Stimulated activated CD4-positive, alpha-beta T cell treated with anti-CD3 and anti-CD28 coated beads, Interleukin-1b, Interleukin-23, amount 100 ng/mL, for 48 hours (primary cell): ENCODE measurements at regions not wholly inside any gene's neighbourhood (a gene's known extent, or its start where the extent isn't known, plus 50 kb on each side); places are given as distances from the start of the nearest gene placed in this dataset.
"Not testable (repeated sequence)": the region's sequence is repeated elsewhere in the genome, so short reads cannot be mapped to it uniquely, and the experiment has no call there.

Experiments
- DNase-seq: peaks from one replicate; pipeline ENCODE4 v3.0.0-alpha.2; 2020

DNA sequence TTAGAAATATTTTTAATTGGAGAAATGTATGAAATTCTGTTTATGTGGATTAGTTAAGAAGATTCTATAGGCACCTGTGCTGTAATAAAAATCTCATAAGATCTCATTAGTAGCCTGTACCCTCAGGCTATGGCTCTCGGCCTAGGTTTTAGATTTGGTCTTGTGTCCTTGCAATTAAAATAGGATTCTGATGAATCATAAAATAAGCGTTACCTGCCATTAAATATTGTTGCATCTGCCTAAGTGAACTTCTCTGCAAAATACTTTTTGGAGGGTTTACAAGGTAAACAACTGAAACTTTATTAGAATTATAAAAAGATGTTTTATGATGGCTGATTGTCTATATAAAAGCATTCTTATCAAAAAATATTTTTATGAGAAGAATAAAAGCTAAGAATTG lies 804.1 kb upstream of the ANO3 start:
- no peak for DNase-seq

DNA sequence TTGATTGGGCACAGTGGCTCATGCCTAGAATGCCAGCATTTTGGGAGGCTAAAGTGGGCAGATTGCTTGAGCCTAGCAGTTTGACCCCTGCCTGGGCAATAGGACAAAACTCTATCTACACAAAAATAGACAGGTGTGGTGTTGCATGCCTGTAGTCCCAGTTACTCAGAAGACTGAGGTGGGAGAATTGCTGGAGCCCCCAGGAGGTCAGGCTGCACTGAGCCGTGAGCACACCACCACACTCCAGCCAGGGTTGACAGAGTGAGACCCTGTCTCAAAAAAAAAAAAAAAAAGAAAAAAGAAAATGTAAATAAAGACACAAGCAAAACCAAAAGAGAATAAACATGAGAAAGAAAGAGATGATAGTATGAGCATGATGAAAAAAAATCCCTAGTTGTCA lies 802.4 kb upstream of the ANO3 start:
- no peak for DNase-seq

GRCh38 chr11:25535467-25536272 lies 796.3 kb upstream of the ANO3 start:
- DNase-seq = no peak

- no peak for DNase-seq
These were observed 795.6 kb upstream of the ANO3 start for GRCh38 chr11:25536289-25536688.

- DNase-seq = no peak
These were observed 794.5 kb upstream of the ANO3 start for GRCh38 chr11:25537393-25537792.

DNA sequence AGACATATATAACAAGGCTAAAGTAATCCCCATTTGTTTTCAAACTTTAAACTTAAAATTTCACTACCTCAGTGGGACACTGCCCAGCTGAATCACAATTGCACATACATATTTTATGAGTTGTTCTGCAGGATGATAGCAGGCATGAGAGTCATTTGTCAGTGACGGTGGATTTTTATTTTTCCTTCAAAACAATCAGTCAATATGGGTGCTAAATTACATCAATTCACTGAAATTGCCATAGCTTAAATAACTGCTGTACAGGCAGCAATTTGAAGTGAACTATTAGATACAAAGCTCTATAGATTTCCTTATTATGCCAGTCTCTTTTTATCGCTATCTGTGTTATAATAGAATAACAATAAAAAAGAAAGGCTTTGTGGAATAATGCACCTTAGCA lies 784.6 kb upstream of the ANO3 start:
- no peak for DNase-seq

DNA sequence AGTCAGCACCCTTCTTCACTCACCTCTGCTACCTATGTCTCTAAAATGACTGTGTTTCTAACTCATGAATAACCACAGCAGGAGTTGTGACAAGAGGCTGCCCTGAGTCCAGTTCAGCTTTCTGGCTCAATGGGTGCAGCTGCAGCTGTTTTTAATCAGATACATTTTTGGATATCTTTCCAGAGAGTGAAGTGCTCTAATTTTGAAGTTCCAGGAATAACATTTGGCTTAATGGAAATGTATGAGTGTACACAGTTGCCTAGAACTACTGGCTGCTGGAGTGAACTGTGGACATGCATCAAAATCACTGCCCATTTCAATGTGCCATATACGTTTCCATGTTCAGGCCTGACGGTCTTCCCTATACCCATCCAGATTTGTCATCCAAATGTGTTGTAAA lies 769.5 kb upstream of the ANO3 start:
- DNase-seq = no peak

DNA sequence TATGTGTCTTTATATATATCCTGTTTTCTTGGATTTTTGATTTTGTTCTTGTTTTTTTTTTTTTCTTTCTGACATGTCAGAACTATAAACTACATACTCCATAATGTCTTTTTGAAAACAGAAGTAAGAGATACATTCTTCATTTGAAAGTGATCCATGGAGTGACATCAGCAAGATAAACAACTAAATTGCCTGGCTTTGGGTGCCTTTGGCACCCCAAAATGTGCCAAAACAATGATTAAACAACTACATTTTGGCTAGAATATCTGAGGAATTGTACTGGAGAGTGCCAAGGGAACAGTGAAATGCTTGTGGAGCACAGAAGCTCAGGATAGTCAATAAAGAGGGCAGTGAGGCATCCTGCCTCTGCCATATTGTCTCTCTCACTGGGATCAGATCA lies 766.1 kb upstream of the ANO3 start:
- DNase-seq = no peak

DNA sequence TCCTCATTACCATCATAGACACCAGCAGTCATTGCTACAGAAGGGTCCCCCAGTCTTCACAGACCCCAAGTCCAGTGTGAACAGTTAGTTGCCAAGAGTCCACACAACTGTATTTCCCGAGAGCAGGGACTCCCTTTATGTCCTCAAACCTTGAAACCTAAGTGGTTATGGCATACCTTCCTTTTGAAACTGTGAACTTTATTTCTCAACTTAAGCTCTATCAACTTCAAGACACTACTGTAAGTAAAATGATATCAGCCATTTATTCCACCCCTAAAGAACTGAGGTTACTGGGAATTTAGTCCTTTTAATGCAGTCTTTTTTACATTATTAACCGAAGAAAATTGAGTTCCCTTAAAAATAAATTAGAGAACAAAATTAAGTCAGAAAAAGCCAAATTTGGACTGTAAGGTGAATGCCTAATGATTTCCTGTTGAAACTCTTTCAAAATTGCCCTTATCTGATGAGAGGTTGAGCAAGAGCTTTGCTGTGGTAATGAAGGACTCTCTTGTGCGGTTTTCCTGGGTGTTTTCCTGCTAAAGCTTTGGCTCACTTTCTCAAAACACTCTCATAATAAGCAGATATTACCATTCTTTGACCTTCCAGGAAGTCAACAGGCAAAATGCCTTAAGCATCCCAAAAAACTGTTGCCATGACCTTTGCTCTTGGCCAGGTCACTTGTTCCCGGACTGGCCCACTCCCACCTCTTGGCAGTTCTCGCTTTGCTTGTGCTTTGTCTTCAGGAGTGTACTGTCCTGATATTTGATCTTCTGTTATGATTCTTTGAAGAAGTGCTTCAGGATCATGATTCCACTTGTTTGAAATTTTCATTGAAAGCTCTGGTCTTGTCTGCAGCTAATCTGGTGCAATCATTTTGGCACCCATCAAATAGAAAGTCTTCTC lies 765.4 kb upstream of the ANO3 start:
- DNase-seq = no peak

DNA sequence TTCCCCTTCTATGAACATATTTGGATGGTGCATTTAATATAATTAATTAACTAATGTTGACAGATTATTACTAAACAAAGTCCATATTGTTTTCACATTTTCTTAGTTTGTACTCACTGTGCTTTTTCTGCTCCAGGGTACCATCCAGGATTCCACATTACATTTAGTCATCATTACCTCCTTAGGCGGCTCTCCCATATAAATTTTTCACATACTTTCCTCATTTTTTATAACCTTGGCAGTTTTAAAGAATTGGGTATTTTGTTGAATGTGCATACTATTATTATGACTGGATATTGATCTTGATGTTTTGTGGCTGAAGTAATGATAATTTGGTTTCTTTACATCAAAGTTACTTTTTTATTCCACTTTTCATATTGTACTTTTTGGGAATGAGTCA lies 755.6 kb upstream of the ANO3 start:
- no peak for DNase-seq

DNA sequence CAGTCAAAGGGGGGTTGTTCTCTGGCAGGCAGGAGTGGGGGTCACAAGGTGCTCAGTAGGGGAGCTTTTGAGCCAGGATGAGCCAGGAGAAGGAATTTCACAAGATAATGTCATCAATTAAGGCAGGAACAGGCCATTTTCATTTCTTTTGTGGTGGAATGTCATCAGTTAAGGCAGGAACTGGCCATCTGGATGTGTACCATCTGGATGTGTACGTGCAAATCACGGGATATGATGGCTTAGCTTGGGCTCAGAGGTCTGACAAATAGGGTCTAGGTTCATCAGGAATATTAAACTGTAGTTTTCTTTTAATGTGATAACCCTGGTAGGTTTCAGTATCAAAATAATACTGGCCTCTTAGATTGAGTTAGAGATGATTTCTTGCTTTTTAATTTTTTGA lies 752.4 kb upstream of the ANO3 start:
- not testable (repeated sequence) for DNase-seq

GRCh38 chr11:25583596-25583995 lies 748.3 kb upstream of the ANO3 start:
- DNase-seq = no peak

DNA sequence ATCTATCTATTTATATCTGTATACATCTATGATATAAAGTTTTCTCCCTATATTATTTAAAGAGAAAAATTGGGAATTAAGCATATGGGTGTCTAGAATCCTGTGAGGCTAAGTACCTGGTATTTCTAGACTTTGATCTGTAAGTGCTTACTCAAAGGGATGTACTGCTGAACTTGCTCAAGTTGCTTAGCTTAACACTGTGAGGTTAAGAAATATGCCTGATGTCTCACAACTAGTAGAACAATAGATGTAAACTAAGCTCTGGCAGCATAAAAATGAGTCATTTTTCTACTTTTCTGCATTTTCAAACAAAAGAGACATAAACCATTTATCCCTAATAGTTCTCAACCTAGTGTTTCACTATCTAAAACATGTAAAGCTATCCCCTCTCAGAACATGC lies 744.4 kb upstream of the ANO3 start:
- DNase-seq = no peak

DNA sequence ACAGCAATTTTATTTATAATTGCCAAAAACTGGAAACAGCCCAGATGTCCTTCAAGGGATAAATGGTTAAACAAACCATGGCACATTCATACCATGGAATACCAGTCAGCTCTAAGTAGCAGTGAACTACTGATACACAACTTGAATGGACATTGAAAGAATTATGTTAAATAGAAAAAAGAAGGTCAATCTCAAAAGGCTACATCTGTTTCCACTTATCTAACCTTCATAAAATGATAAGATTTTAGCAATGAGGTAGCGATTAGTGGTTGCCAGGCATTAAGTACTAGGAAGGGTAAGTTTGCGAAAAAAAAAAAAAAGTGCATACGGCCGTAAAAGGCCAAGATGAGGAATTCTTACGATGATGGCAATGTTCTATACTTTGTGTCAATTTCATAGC lies 738.7 kb upstream of the ANO3 start:
- no peak for DNase-seq

DNA sequence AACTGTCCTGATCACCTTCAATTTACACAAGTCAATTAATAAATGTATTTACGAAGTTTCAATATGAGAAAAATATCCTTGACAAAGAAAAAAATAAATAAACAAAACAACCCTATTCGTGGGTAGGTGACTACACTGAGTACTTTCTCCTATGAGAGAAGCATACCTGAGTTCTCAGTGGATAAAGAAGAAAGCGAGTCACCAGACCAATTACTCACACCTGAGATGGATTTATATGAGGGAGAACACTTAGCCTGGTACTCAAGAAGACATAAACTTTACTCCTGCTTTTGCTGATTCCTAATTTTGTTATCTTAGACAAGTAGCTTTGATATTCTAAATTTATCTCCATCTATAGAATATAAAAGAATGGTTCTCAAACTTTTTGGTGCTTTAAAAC lies 735.2 kb upstream of the ANO3 start:
- no peak for DNase-seq

- DNase-seq = no peak
These were observed 734.2 kb upstream of the ANO3 start for GRCh38 chr11:25597696-25598095.

GRCh38 chr11:25602149-25602548 lies 729.8 kb upstream of the ANO3 start:
- no peak for DNase-seq

DNA sequence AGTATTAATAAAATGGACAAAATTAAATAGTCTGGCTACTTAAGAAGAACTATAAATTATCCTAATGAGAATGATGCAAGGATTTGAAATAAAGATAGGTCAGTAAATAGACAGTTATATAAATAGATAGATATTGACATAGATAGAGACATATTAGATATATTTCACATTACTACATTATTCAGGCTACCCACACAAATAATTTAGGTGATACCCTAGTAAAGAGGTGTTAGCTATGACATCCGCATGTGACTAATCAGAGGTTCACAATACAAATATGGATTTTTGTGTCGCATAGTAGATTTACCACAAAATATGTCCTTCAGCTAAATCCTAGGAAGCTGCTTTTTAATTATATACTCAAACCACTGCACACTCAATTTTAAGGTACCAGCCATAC lies 729.0 kb upstream of the ANO3 start:
- DNase-seq = no peak

- no peak for DNase-seq
These were observed 719.1 kb upstream of the ANO3 start for GRCh38 chr11:25612806-25613205.

DNA sequence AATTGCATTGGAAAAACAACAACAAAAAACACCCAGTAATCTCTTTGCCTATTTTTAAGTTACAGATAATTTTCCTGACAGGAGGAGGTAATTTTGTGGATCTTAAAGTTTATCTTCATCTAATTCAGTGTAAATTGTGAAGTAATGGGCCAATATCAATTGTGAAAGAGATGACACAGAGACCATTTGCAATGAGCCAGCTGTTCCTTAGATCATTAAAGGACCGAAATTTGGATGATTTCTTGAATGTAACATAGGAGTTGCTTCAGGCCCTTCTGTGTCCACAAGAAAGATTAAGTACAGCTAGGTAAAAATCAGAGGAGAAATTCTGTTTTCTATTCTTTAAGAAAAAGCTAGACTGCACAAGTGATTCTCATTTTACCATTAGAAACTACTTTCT lies 718.5 kb upstream of the ANO3 start:
- DNase-seq = no peak

GRCh38 chr11:25613865-25614264 lies 718.1 kb upstream of the ANO3 start:
- no peak for DNase-seq

GRCh38 chr11:25615069-25615468 lies 716.9 kb upstream of the ANO3 start:
- no peak for DNase-seq

- no peak for DNase-seq
These were observed 716.1 kb upstream of the ANO3 start for GRCh38 chr11:25615841-25616240.

DNA sequence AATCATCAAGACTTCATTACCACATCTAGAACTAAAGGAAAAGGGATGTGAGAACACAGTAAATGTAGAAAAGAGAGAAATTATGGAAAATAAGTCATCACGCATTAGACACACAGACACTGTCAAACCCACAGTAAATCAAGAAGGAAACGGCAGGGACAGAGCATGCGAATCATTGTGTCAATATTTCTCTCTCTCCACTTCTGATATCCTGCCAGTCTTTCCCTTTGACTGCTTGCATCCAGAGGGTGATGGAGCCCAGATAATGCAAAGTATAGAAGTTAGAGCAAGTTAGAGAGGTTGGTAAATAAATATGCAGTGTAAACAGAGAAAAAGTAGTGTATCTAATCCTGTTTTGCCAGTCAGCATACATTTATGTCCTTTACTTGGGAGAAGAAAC lies 706.8 kb upstream of the ANO3 start:
- DNase-seq = no peak
